HG03103 (cell line): ENCODE measurements at regions not wholly inside any gene's neighbourhood (a gene's known extent, or its start where the extent isn't known, plus 50 kb on each side); places are given as distances from the start of the nearest gene placed in this dataset.
"Not testable (repeated sequence)": the region's sequence is repeated elsewhere in the genome, so short reads cannot be mapped to it uniquely, and the experiment has no call there.

Source experiments
- ATAC-seq: cut with Tn5 transposase; IDR thresholded peaks from one replicate; pipeline ENCODE4 v1.9.1; 2021; ENCODE audit warnings: low read depth; ENCODE audit not compliant: unreplicated experiment

DNA sequence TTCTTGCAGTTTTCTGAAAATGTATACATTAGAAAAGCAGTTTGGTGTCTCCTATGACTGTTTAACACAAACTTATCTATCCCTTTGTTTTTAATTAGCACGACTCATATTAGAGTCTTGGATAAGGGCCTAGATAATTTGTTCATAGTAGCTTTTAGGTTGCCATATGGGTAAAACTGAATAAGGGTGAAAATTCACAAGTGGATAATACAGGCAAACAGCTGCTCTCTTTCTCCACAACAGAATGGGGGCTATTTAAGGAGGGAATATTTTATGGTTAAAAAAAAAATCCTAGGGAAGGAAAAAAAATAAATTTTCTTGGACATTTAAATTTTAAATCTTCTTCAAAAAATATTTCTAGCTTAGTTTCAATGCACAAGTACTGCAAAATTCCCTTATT is 1416.1 kb downstream of the GATA3 start:
- no peak for ATAC-seq

DNA sequence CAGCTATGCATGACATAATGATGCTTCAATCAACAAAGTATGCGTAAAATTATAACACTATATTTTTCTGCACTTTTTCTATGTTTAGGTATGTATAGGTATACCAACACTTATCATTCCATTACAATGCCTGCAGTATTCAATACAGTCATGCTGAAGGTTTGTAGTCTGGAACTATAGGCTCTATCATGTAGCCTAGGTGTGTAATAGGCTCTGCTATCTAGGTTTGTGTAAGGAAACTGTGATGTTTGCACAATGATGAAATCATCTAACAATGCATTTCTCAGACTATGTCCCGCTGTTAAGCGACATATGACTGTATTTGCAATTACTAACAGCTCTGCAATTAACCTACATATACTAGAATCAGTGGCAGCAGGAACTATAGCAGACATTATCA is 1447.5 kb downstream of the GATA3 start:
- no peak for ATAC-seq

DNA sequence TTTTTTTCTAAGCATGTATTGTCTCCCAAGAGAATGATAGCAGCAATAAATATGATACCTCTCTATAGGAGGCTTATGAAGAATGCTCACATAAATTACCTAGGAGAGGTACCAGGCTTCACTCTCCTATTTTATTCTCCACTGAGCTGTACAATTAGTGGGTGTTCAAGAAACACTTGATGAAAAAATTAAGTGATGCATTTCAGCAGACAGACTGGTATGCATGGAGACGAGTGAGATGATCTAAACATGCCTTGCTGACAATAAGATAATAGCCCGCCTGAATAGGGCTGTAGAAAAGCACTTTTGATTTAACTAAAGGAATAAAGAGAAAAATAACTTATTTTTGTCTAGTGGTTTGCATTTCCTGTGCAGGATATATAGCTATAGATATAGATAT is 1449.7 kb downstream of the GATA3 start:
- no peak for ATAC-seq

DNA sequence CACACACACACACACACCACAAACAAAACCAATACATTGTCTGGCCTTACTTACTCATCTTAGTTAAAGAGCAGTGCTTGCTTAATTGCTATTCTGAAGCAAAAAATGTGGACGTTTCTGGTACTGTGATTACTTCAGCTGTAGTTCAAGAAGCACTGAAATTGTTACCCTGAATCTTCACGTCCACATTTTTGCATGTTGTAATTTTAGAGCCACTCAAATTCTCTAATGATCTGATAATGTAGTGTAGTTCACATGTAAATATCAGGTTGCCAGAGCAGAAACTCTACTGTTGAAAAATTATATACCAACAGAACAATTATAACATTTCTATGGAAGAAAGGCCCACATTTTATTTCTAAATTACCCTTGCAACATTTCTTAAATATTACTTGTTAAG is 1451.1 kb downstream of the GATA3 start:
- no peak for ATAC-seq

DNA sequence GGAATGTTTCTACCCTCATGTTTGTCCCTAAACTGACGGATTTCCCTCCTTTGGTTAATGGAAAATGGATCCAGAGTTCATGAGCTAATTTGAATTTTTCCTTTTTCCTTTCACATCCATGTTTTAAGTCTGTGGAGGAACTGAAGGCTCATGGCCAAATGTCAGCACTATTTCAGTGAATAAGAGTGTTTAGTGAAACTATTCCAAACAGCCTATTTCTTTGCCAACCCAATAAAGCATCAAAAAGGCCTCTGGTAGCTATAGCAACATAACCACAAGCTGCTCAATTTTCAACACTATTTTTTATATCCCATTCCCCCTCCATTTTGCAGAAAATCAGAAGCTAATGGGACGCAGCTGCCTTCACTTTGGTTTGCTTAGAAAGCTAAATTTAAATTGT is 1454.1 kb downstream of the GATA3 start:
- ATAC-seq, result no peak

DNA sequence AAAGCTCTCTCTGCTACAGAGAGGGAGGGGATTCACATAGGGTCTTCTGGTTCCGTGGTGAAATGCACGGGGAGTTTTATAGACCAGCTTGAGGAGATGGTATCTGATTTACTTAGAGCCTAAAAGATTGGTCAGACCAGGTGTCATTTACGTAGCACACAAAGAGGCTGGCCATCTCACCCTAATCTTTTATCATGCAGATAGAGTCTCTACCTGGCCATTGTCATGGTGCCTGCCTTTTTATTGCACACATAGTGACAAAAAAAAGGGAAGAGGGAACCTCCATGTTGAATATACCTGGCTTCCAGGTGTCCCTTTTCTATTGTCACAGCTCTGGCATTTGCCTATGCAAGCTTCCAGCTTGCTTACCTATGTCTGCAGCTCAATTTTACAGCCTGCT is 1456.1 kb downstream of the GATA3 start:
- ATAC-seq, result no peak

DNA sequence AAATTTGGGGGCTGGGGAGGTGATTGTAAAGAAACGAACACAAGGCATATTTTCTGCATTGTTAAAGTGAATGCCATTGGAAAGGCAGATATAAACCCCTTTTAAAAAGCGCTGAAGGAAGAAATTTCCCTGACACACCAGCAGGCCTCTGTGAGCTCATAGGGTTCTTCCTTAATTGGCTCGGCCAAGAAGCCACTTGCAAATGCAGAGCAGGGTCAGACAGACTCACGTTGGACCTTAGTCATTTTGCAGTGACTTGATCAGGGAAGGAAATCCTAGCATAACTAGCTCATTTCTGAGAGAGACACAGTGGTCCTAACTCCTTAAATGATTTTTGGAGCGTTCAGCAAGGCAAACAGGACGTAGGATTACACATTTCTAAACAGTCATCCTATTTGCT is 1461.4 kb downstream of the GATA3 start:
- no peak for ATAC-seq

DNA sequence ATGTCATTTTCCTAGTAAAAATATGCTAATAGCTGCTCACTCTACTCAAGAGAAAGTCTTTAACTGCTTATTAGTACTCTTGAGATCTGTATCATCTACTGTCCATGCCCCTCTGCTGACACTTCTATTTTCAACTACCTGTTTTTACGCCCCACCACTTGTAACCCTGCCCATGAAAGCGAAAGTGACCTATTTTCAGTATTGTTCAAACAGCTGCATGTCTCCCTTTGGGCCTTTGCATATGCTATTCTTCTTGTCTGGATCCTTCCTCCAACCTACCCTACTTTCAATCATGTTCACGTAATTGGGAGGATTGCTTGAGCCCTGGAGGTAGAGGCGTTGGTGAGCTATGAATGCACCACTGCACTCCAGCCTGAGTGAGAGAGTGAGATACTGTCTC is 1481.3 kb downstream of the GATA3 start:
- ATAC-seq, result peak; percentile 91

DNA sequence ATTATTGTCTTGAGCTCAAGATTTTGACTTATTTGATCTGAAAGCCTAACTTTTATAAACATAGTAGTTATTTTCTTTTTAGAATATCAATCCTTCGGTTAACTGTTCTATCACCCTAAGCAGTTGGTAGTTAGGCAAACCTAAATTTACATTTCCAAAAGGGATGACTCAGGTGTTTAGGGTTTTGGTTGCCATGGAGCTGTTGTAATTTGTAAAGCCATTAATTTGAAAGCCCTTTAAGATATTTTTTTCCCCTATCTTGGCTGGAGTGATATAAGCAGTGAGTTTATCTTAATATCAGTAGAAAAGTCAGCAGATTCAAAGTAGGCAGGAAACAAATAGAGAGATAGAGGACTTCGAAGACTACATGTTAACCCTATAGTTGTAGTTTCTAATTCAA is 1472.6 kb upstream of the CELF2 start:
- no peak for ATAC-seq

DNA sequence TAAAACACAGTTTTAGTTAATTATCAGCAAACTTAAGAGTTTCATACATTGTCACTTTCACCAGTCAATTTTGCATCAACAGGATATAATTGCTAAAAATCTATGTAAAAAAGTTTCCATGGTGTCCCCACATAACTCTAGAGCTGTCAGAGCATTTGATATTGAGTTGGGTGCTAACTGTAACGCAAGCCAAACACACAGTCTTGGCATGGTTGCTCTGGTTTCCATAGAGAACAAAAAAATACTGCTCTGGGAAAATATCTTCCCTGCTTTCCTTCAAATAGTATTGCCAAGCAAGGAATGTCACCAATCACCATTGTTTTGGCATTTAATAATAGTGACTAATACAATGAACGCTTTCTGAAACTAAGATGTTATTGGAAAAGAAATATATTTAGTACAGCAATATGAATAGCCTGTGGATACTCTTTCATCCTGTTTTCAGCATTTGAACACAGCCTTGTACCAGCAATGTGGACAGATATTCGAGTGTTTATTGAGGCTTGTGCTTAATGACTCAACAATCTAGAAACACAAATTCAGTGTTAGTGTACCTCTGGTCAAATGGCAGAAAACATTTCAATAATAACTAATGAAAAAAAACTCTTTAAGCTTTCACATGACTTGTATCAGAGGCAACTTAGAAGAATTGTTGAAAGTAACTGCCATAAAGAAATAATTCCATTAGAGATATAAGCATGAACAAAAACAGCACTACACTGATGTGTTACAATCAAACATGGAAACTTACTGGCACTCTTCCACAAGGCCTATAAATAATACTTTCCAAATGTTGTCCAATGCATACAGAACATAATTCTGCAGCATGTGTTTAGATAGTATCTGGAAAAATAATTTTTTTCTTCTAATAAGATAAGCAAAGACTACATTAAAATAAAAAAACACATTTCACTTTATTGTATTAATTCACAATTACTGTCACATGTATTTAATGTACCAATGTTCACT is 1469.5 kb upstream of the CELF2 start:
- ATAC-seq, result no peak

DNA sequence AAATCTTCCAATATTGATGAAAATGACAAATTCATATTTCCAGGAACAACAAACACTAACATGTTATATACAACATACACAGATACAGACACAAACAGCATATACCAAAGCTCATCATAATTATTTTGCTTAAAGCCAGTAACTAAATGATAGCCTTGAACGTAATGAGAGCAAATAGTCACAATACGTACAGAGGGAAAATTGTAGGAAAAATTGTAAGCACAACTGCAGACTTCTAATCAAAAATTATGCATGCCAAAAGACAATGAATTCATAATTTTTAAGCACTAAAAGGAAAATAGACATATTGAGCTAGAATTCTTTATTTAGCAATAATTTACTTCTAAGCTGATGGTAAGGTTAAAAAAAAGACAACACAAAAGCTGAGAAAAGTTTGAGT is 1466.9 kb upstream of the CELF2 start:
- no peak for ATAC-seq

DNA sequence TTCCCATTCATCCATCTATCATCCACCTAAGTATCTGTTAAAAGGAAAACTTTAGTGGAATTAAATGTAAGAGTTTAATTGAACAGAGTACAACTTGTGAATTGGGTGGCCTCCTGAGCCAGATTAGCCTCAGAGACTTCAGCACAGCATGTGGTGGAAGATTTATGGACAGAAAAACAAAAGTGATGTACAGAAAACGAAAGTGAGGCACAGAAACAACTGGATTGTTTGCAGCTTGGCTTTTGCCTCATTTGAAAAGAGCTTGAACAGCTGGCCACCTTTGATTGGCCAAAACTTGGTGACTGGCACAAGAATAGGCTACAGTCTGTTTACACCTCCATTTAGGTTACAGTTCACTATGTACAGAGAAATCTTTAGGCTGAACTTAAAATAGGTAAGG is 1463.4 kb upstream of the CELF2 start:
- no peak for ATAC-seq

DNA sequence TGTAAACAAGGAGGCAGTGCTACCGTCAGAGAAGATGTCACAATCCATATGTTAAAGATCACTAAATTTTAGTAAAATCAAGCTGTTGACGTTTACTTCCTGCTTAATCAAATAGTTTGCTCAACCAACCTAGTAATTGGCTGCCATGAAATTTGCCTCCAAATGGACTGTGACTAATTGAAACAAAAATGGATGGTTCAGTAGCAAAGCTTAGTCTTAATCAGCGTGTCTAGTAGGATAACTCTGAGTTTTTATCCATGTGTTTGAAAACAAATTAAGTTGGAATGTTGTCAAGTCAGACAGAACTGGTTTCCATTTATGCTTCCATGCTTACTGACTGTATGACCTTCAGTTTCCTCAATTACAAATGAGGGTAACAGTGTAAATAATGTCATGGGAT is 1456.7 kb upstream of the CELF2 start:
- no peak for ATAC-seq

DNA sequence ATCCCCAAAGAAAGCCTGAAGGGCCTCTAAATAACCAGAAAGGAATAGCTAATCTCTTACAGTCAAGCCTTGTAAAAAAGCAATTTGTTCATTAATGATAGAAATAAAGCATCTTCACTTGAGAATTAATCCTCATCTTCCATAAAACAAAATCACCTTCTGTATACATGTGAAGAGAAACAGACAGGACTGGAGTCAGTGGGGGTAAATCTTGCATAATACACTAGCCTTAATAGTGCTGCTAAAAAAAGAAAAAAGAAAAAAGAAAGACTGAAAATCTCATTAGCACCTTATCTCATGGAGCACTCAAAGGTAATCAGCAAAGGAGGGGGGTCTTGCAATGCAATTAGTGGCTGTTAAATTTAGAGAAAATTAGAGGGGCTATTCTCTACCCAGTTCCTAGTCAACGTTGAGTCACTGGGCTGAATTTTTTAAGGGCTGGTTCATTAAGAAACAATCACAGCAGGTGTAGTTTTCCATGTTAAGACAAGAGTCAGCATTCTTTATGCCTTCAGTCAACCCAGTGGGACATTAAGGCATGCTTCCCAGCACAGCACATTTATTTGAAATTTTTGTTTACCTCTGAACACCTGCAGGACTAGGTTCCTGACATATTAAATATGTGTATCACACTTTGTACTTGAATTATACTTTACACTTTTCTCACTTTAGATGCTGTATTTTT is 1455.7 kb upstream of the CELF2 start:
- no peak for ATAC-seq

DNA sequence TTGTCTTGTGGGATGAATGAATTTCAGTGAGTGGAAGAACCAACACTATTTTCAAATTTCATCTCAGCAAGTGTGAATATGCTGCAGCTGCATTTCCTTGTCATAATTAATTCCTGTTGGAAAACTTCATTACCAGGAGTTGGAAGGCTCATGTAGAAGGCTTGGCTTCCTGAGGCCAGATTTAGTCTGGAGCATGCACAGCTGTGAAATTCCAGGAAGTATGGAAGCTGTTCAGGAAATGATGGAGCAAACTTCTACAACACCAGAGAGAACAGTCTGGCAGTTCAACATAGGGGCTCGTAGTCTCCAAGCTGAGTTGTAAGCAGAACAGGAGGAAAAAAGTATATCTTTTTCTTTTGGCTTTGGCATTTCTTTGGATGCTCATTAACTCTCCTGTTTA is 1439.9 kb upstream of the CELF2 start:
- no peak for ATAC-seq

DNA sequence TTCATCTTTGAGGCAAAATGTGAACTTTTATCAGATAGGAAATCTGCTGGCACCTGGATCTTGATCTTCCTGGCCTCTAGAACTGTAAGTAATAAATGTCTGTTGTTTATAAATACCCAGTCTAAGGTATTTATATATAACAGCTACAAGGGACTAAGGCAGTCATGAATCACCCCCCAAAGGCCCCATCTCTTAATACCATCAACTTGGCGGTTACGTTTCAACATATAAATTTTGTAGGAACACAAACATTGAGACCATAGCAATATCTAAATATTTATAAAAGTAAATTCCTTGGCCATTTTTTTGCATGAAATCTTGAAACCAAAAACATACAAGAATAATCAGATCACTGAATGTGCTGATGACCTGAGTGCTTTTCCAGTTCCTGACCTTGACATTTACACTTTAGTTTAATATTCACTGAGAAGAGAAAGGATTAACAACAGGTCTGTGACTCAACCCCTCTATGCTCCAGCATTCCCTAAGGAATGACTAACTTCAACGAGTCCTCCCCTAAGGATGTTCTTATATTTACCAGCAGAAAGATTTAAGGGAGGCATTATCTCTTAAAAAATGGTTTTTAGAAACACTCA is 1438.5 kb upstream of the CELF2 start:
- ATAC-seq, result no peak

DNA sequence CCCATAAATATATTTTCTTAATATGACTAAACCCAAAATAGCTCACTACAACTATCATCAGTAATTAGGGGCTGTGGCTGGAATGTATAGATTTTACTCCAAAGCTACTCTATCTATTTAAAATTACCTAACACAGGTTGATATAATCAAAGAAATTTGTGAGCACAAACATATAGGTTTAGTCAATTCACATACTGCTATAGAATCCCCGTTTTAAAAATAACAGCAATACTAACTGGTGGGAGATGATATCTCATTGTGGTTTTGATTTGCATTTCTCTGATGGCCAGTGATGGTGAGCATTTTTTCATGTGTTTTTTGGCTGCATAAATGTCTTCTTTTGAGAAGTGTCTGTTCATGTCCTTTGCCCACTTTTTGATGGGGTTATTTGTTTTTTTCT is 1434.9 kb upstream of the CELF2 start:
- not testable (repeated sequence) for ATAC-seq

DNA sequence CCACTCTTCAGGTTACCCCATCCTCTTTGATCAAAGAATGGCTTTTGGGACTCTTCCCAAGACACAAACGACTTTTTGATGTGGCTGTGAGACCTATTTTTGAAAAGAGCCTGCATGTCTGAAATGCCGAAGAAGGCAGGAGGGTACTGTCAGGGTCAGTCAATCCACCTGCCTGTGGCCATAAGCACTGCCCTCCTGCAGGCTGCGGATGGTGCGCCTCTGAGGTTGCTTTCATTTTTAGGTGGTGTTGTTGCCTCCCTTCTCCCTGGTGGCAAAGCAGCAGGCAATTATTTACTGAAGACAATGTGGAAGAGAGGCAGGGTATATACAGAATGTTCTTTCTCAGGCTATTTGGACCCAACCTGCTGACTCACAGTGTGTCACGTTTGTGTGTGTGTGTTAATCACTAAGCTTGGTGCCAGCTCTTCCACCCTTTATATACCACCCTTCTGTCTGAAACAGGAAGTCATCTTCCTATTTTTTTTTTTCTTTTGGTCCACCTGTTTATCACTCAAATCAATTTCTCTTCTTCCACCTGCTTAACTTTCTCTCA is 1421.2 kb upstream of the CELF2 start:
- no peak for ATAC-seq

DNA sequence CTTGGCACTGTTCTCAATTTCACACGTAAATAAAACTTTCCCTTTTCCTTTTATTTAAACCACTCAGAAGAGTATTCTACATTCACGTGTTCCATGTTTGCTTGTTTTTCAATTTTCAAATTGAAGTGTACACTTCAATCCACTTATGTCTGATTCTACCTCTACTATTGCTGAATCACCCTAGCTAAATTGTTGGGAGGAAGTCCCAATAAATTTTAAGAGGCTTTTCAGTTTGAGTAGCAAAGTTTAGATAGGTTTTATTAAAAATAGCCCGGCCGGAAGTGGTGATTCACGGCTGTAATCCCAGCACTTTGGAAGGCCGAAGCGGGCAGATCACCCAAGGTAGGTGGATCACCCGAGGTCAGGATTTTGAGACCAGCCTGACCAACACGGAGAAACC is 1414.7 kb upstream of the CELF2 start:
- no peak for ATAC-seq

DNA sequence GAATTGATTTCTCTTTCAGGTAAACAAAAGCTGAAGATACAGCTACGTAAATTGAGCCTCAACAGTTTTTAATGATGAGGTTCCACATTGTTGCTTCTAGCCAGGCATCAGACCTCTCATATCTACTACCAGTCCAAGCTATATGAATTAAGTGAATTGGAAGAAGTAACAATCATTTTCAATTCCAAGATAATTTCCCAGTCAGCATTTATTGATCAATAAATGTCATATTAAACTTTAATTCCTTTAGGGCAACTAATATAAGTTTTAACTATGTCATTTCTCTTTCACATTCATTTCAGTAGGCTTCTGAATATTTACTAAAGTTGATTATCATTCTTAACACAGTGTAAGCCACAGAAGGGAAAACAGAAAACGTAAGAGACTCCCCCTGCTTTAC is 1413.7 kb upstream of the CELF2 start:
- no peak for ATAC-seq

DNA sequence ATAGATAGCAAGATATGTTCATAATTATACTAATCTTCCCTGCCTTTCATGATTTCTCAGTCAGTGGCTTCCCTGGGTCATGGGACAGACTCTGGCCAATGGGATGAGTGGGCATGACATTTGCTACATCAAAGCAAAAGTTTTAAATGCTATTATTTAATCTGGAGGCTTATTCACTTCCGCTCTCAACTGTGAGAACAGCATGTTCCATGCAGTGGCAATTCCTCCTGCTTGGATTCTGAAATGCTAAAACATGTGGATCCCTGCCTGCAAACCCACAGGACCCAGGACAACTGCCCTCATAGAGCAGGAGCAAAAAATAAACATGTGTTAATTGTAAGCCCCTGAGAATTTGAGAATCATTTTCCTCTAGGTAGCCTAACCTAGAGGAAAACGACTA is 1412.4 kb upstream of the CELF2 start:
- ATAC-seq, result no peak
